Lower leg skin (tissue), 3 donors: ENCODE measurements at regions not wholly inside any gene's neighbourhood (a gene's known extent, or its start where the extent isn't known, plus 50 kb on each side); places are given as distances from the start of the nearest gene placed in this dataset.
"Not testable (repeated sequence)": the region's sequence is repeated elsewhere in the genome, so short reads cannot be mapped to it uniquely, and the experiment has no call there.

Experiments used
- POLR2A ChIP-seq, 2 donors: fragments of 450-650 bp; IDR thresholded peaks; one replicate each; pipeline ENCODE4 v1.6.1; 2016 to 2017; ENCODE audit warnings: antibody characterized with exemption in 2 of 2, mild to moderate bottlenecking in 1 of 2, moderate library complexity in 1 of 2
- TF ChIP-seq, protein P1 (sequence below), 3 donors: fragments of 450-650 bp; IDR thresholded peaks; one replicate each; pipeline ENCODE4 v1.5.1; 2016; ENCODE audit warnings: antibody characterized with exemption in 3 of 3, mild to moderate bottlenecking in 3 of 3, moderate library complexity in 2 of 3

DNA sequence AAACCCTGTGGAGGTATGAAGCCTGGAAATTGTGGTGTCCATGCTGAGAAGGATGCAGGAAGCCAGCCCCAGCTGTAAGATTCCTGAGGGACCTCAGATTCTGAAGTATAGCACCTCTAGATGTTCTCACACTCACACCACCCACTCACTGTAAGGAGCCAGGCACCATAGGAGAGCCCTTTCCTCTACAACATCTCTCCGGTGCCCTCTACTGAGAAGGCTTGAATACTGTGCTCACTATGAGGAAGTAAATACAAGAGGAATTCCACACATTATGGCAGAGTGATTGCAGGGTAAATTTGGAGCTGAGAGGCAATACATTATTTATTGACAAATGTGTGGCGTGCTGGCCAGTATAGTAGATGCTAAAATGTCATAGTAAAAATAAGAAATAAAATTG is 2414.0 kb upstream of the PCDH20 start:
- TF ChIP-seq, protein P1, sequence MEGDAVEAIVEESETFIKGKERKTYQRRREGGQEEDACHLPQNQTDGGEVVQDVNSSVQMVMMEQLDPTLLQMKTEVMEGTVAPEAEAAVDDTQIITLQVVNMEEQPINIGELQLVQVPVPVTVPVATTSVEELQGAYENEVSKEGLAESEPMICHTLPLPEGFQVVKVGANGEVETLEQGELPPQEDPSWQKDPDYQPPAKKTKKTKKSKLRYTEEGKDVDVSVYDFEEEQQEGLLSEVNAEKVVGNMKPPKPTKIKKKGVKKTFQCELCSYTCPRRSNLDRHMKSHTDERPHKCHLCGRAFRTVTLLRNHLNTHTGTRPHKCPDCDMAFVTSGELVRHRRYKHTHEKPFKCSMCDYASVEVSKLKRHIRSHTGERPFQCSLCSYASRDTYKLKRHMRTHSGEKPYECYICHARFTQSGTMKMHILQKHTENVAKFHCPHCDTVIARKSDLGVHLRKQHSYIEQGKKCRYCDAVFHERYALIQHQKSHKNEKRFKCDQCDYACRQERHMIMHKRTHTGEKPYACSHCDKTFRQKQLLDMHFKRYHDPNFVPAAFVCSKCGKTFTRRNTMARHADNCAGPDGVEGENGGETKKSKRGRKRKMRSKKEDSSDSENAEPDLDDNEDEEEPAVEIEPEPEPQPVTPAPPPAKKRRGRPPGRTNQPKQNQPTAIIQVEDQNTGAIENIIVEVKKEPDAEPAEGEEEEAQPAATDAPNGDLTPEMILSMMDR (IDR thresholded peaks at IDR 0.05): not testable (repeated sequence)
- TF ChIP-seq POLR2A (IDR thresholded peaks at IDR 0.05): not testable (repeated sequence)
